ENCODE measurements at regions not wholly inside any gene's neighbourhood (a gene's known extent, or its start where the extent isn't known, plus 50 kb on each side); places are given as distances from the start of the nearest gene placed in this dataset.
A peak's percentile ranks its signal among the peaks of the same experiment; 100 is the strongest.

DNA sequence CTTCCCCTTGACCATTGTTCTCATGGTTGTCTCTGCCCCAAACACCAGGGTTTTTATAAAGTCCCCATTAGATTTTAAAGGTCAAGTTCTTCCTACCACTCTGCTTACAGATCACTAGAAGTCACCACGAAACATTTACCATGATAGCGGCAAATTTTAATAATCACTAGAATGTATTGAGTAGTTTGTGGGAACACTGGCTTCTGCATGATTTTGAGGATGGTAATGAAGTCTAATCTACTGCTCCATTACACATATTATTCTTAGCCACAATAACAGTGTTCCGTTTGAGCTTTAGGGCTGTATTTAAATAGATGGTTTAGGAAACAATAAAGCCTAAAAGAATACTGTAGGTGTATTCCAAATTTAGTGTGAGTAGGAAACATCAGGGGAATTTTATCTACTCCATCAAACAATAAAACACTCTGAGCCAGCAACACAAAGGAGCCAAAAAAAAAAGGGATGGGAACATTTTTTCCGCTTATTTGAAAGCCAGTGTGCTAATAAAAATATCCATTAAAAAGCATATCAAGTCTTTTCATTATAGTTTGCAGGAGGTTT is 49.7 kb downstream of the KLF12 start:
- no peak overlapping the region for H3K4me3 Mint-ChIP-seq
- H3K36me3 Mint-ChIP-seq (ENCODE audit: low read depth), result peaks cover 10% of the 10 kb centered on the region
- no peak for TF ChIP-seq CTCF (IDR thresholded peaks at IDR 0.05; ENCODE audit: unreplicated experiment in 3 of 3)
- H3K27ac Mint-ChIP-seq, result peak overlapping the region in 2 of 3 experiments; percentile 5 to 92
- no peaks in the 10 kb centered on the region for H3K9me3 Mint-ChIP-seq
- H3K27me3 Mint-ChIP-seq (ENCODE audit: low read depth), result no peaks in the 10 kb centered on the region
- peaks cover 43% of the 10 kb centered on the region for H3K4me1 Mint-ChIP-seq

DNA sequence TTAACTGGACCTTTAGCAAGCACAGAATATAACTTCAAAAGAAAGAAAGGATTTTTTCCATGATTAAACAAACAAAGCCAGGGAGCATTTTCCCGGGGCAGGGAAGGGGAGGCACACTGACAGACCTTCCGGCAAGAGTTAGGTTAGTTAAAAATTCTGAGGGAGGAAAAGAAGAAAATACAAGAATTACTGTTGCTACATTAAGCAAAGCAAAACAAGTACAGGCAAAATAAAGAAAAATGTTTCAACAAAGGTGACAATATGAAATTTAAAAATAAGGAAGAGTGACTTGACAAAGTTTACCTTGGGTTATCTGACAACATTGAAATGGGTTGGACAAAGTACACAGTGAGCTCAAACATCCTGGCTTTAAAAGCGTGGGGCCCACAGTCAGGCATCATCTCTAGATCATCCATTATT is 51.5 kb downstream of the KLF12 start:
- H3K4me1 Mint-ChIP-seq, result peaks cover 48% of the 10 kb centered on the region
- peaks cover 15% of the 10 kb centered on the region for H3K36me3 Mint-ChIP-seq (ENCODE audit: low read depth)
- H3K27ac Mint-ChIP-seq, result peak overlapping the region; percentile 82 to 92 (median 88)
- TF ChIP-seq CTCF (IDR thresholded peaks at IDR 0.05; ENCODE audit: unreplicated experiment in 3 of 3), result no peak
- H3K9me3 Mint-ChIP-seq, result no peaks in the 10 kb centered on the region
- H3K27me3 Mint-ChIP-seq (ENCODE audit: low read depth), result no peaks in the 10 kb centered on the region
- peak overlapping the region in 2 of 3 experiments; percentile 3 to 19 for H3K4me3 Mint-ChIP-seq

DNA sequence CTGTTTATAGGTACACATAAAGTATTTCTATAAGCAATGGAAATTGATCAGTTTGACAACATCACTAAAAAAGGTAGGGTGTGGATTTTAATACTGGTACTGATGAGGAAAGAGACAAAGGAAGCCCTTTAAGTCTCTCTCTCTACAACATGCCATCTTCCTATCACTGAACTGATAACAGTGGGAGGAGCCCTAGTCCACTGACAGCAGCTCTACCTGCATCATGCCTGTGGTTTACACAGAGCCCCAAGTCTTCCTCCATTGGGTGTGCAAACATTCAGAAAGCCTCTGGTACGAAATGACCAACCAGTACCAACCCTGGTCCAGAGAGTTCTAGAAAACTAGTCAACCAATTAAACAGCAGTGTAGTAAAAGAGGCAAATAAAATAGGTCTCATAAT is 53.4 kb downstream of the KLF12 start:
- Mint-ChIP-seq H3K27me3 (ENCODE audit: low read depth) (no peaks in the 10 kb centered on the region), H3K4me1 (peaks cover 48% of the 10 kb centered on the region), H3K27ac (peak overlapping the region in 1 of 3 experiments; percentile 51), H3K36me3 (ENCODE audit: low read depth) (peaks cover 11% of the 10 kb centered on the region), H3K9me3 (no peaks in the 10 kb centered on the region), H3K4me3 (no peak overlapping the region)
- no peak for TF ChIP-seq CTCF (IDR thresholded peaks at IDR 0.05; ENCODE audit: unreplicated experiment in 3 of 3)

- Mint-ChIP-seq H3K36me3 (ENCODE audit: low read depth) (peaks cover 15% of the 10 kb centered on the region), H3K27me3 (ENCODE audit: low read depth) (no peaks in the 10 kb centered on the region), H3K9me3 (peaks cover 2% of the 10 kb centered on the region), H3K27ac (peak overlapping the region; percentile 68 to 96 (median 93)), H3K4me3 (peak overlapping the region in 2 of 3 experiments; percentile 3 to 4), H3K4me1 (peaks cover 51% of the 10 kb centered on the region)
- no peak for TF ChIP-seq CTCF (IDR thresholded peaks at IDR 0.05; ENCODE audit: unreplicated experiment in 3 of 3)
Measured at GRCh38 chr13:74077792-74078191, 56.4 kb downstream of the KLF12 start.

- H3K36me3 Mint-ChIP-seq (ENCODE audit: low read depth), result peaks cover 14% of the 10 kb centered on the region
- H3K4me3 Mint-ChIP-seq, result peak overlapping the region in 1 of 3 experiments; percentile 4
- H3K4me1 Mint-ChIP-seq, result peaks cover 48% of the 10 kb centered on the region
- TF ChIP-seq CTCF (IDR thresholded peaks at IDR 0.05; ENCODE audit: unreplicated experiment in 3 of 3), result no peak
- H3K9me3 Mint-ChIP-seq, result peaks cover 2% of the 10 kb centered on the region
- H3K27me3 Mint-ChIP-seq (ENCODE audit: low read depth), result no peaks in the 10 kb centered on the region
- H3K27ac Mint-ChIP-seq, result peak overlapping the region; percentile 68 to 96 (median 93)
Measured at GRCh38 chr13:74077375-74077774, 56.8 kb downstream of the KLF12 start.

DNA sequence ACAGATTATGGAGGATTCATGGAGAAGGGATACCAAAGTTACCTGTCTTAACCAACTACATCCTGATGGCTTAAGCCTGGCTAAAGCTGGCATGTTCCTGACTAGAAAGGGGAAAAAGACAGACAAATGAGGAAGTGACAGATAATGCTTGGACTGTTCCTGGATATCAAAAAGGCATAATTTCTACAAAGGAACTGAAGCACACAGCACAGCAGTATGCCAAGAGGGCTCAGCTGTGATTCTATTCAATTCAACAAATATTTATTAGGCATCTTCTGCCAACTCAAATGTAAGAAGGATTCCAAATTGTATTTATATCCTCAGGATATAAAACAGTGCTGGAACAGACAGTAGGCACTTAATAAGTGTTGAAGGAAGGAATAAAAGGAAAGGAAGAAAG is 59.5 kb downstream of the KLF12 start:
- Mint-ChIP-seq H3K9me3 (peaks cover 2% of the 10 kb centered on the region), H3K4me3 (no peak overlapping the region), H3K4me1 (peaks cover 45% of the 10 kb centered on the region), H3K36me3 (ENCODE audit: low read depth) (peaks cover 25% of the 10 kb centered on the region), H3K27me3 (ENCODE audit: low read depth) (no peaks in the 10 kb centered on the region), H3K27ac (peak overlapping the region; percentile 32 to 63 (median 49))
- TF ChIP-seq CTCF (IDR thresholded peaks at IDR 0.05; ENCODE audit: unreplicated experiment in 3 of 3), result no peak

Measured in nephron (organoid).